Keratinocyte (primary cell): ENCODE measurements at regions not wholly inside any gene's neighbourhood (a gene's known extent, or its start where the extent isn't known, plus 50 kb on each side); places are given as distances from the start of the nearest gene placed in this dataset.

Experiments
- DNase-seq: peaks from one replicate; pipeline ENCODE4 v3.0.0-alpha.2; 2011; ENCODE audit warnings: low read depth, missing footprints, low spot score
- FAIRE-seq: peaks from 2 replicates; lab custom pipeline; 2011; peaks lifted over from hg19 to GRCh38; lab: Jason Lieb, UNC
- H2AFZ ChIP-seq: 2 replicates; pipeline ENCODE4 v1.6.0; 2012; ENCODE audit warnings: low read length, control low read depth, inconsistent platforms; ENCODE audit not compliant: control insufficient read depth
- H3K27ac ChIP-seq: 2 replicates; pipeline ENCODE4 v1.5.1; 2011; ENCODE audit warnings: low read length; ENCODE audit not compliant: control insufficient read depth, insufficient read depth
- H3K27me3 ChIP-seq: 3 replicates; pipeline ENCODE4 v1.6.0; 2011; ENCODE audit warnings: low read length; ENCODE audit not compliant: control insufficient read depth, insufficient read depth; ENCODE audit errors: extremely low read depth
- H3K36me3 ChIP-seq, 2 experiments: 2 replicates in 1 of 2; 3 replicates in 1 of 2; pipeline ENCODE4 v1.5.1; 2011; ENCODE audit warnings: low read length in 2 of 2, mild to moderate bottlenecking in 1 of 2; ENCODE audit not compliant: control insufficient read depth in 2 of 2, insufficient read depth in 2 of 2; ENCODE audit errors: extremely low read depth in 1 of 2
- H3K4me1 ChIP-seq: 3 replicates; pipeline ENCODE4 v1.5.1; 2011; ENCODE audit warnings: low read length; ENCODE audit not compliant: control insufficient read depth, insufficient read depth; ENCODE audit errors: extremely low read depth
- H3K4me2 ChIP-seq: 3 replicates; pipeline ENCODE4 v1.6.0; 2011; ENCODE audit warnings: low read depth, low read length; ENCODE audit not compliant: control insufficient read depth, insufficient read depth; ENCODE audit errors: extremely low read depth
- H3K4me3 ChIP-seq, 3 experiments: fragments of 200-600 bp in 1 of 3; sonication (generic) in 1 of 3; 2 replicates in 2 of 3; 3 replicates in 1 of 3; pipeline ENCODE4 v1.5.1; 2011 to 2016; ENCODE audit warnings: low read length in 3 of 3, mild to moderate bottlenecking in 3 of 3, control low read depth in 2 of 3, inconsistent platforms in 1 of 3, low read depth in 1 of 3, mixed read lengths in 1 of 3, mixed run types in 1 of 3, moderate library complexity in 1 of 3; ENCODE audit not compliant: control insufficient read depth in 2 of 3, insufficient read depth in 2 of 3; ENCODE audit errors: extremely low read depth in 1 of 3
- H3K79me2 ChIP-seq: 2 replicates; pipeline ENCODE4 v1.6.0; 2012; ENCODE audit warnings: low read length; ENCODE audit not compliant: control insufficient read depth, insufficient read depth
- H3K9ac ChIP-seq: 3 replicates; pipeline ENCODE4 v1.6.0; 2011; ENCODE audit warnings: low read length; ENCODE audit not compliant: control insufficient read depth, insufficient read depth; ENCODE audit errors: extremely low read depth
- H3K9me1 ChIP-seq: 3 replicates; pipeline ENCODE4 v1.6.0; 2011; ENCODE audit warnings: low read length; ENCODE audit not compliant: control insufficient read depth, insufficient read depth; ENCODE audit errors: extremely low read depth
- H3K9me3 ChIP-seq: 2 replicates; pipeline ENCODE4 v1.5.1; 2012; ENCODE audit warnings: low read depth, low read length; ENCODE audit not compliant: control insufficient read depth
- H4K20me1 ChIP-seq: 3 replicates; pipeline ENCODE4 v1.6.0; 2011; ENCODE audit warnings: low read length; ENCODE audit not compliant: control insufficient read depth, insufficient read depth; ENCODE audit errors: extremely low read depth
- EZH2 ChIP-seq: IDR thresholded peaks from one replicate; pipeline ENCODE4 v1.6.1; 2012; ENCODE audit warnings: inconsistent platforms, mild to moderate bottlenecking, low read length, moderate library complexity
- dilution Hi-C: fragments of 300-500 bp; cut with MboI; formaldehyde crosslinking; loops from one replicate; pipeline ENCODE4 v1.7.0; 2020; ENCODE audit warnings: low sequenced_read_pairs; ENCODE audit not compliant: extremely low pct_ligation_motif_present
- TF ChIP-seq, protein P1 (sequence below), 3 experiments: IDR thresholded peaks in 1 of 3; conservative IDR thresholded peaks in 1 of 3; optimal IDR thresholded peaks in 1 of 3; 2 replicates in 2 of 3; 3 replicates in 1 of 3; pipeline versions ENCODE3 to v1.5.1; 2011; ENCODE audit warnings: low read length in 3 of 3, mild to moderate bottlenecking in 3 of 3, moderate library complexity in 2 of 3, control low read depth in 1 of 3, inconsistent platforms in 1 of 3; ENCODE audit not compliant: insufficient read depth in 2 of 3; ENCODE audit errors: extremely low read depth in 1 of 3

DNA sequence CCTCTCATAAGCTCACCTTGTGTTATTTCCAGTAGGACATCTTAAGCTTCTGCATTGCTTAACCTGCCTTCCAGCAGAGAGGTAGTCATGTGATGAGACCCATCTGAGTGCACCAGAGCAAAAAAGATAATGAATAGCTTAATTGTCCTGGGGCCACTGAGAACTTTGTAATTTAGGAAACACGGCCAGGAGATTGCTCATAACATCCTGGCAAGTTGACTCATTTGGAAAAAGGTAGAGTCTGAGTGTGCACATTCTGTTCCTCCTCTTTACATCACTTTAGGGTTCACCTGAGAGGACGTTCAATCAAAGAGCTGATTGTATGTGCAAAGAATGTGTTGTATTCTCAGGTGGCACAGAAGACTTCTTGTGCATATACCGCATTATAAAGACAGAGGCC lies 830.2 kb upstream of the SOX11 start:
- peak; percentile 95 for FAIRE-seq
- no peak for TF ChIP-seq EZH2
- TF ChIP-seq, protein P1, sequence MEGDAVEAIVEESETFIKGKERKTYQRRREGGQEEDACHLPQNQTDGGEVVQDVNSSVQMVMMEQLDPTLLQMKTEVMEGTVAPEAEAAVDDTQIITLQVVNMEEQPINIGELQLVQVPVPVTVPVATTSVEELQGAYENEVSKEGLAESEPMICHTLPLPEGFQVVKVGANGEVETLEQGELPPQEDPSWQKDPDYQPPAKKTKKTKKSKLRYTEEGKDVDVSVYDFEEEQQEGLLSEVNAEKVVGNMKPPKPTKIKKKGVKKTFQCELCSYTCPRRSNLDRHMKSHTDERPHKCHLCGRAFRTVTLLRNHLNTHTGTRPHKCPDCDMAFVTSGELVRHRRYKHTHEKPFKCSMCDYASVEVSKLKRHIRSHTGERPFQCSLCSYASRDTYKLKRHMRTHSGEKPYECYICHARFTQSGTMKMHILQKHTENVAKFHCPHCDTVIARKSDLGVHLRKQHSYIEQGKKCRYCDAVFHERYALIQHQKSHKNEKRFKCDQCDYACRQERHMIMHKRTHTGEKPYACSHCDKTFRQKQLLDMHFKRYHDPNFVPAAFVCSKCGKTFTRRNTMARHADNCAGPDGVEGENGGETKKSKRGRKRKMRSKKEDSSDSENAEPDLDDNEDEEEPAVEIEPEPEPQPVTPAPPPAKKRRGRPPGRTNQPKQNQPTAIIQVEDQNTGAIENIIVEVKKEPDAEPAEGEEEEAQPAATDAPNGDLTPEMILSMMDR (optimal IDR thresholded peaks at IDR 0.05 in 1 of 3, IDR thresholded peaks at IDR 0.05 in 1 of 3, conservative IDR thresholded peaks at IDR 0.05 in 1 of 3; ENCODE audit: extremely low read depth in 1 of 3, insufficient read depth in 2 of 3, low read length in 3 of 3), result no peak
- dilution Hi-C loops, result no loop called here

DNA sequence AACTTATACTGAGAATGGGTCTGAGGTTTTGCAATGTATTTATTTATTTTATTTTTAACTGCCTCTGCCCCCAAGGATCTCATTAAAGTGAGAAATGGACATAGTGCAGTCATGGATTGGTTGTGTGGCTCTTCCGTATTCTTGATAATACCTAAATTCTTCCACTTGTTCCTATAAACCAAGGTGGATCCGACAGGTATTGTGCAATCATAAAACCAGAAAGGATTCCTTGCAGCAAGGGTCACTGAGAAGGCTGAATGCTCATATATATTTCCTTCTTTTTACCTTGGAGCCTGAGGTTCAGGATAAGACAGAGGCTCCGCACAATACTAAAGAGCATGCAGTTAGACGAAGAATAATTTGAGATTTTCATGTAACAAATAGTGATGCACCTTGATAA lies 826.0 kb upstream of the SOX11 start:
- Histone ChIP-seq H3K27ac (no peak overlapping the region), H3K4me2 (no peak overlapping the region), H3K9ac (no peak overlapping the region), H4K20me1 (no peaks in the 10 kb centered on the region), H3K27me3 (no peaks in the 10 kb centered on the region), H2AFZ (no peak overlapping the region), H3K79me2 (no peaks in the 10 kb centered on the region), H3K4me1 (peaks cover 7% of the 10 kb centered on the region), H3K4me3 (no peak overlapping the region), H3K9me3 (no peaks in the 10 kb centered on the region), H3K9me1 (no peaks in the 10 kb centered on the region), H3K36me3 (no peaks in the 10 kb centered on the region)
- FAIRE-seq (no peak), DNase-seq (no peak)
- no peak for TF ChIP-seq EZH2
- TF ChIP-seq, protein P1 (optimal IDR thresholded peaks at IDR 0.05 in 1 of 3, IDR thresholded peaks at IDR 0.05 in 1 of 3, conservative IDR thresholded peaks at IDR 0.05 in 1 of 3; ENCODE audit: extremely low read depth in 1 of 3, insufficient read depth in 2 of 3, low read length in 3 of 3), result no peak
- dilution Hi-C loops, result no loop called here

More for the DNA sequence above, 830.2 kb upstream of the SOX11 start:
- Histone ChIP-seq H3K79me2 (no peaks in the 10 kb centered on the region), H3K36me3 (no peaks in the 10 kb centered on the region), H4K20me1 (no peaks in the 10 kb centered on the region), H3K4me2 (no peak overlapping the region), H3K27me3 (no peaks in the 10 kb centered on the region), H3K9me1 (no peaks in the 10 kb centered on the region), H2AFZ (no peak overlapping the region), H3K4me3 (no peak overlapping the region), H3K27ac (peak overlapping the region; percentile 27), H3K9me3 (no peaks in the 10 kb centered on the region), H3K9ac (no peak overlapping the region), H3K4me1 (peaks cover 7% of the 10 kb centered on the region)
- DNase-seq, result peak; percentile 48
